ENCODE measurements at regions not wholly inside any gene's neighbourhood (a gene's known extent, or its start where the extent isn't known, plus 50 kb on each side); places are given as distances from the start of the nearest gene placed in this dataset.

DNA sequence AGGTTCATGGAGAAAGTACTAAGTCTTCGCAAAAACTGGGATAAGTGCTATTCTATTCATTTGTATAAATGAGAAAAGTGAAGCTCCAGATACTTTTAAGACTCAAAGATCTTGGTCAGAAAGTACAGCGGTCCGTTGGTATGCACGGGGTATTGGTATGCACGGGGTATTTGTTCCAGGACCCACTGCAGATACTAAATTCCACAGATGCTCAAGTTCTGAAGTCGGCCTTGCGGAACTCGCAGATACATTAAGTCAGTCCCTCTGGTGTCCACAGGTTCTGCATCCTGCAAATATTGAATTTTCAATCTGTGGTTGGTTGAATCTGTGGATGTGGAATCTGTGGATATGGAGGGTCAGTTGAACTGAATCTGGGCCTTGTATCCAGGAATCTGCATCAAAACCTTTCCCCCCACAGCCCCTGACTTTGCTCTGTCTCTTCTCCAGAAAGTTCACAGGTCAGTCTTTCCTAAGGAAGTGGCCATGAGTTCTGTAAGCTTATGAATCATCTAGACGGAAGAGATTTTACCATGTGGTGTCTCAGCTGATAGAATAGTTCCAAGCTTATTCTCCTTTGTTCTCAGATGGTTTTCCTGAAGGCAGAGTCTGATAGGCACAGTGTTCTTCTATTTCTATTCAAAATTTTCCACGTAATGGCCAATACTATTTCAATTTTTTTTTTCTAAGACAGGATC lies 274.7 kb downstream of the NEDD1 start:
- DNase-seq (ENCODE audit: low spot score): no peak

DNA sequence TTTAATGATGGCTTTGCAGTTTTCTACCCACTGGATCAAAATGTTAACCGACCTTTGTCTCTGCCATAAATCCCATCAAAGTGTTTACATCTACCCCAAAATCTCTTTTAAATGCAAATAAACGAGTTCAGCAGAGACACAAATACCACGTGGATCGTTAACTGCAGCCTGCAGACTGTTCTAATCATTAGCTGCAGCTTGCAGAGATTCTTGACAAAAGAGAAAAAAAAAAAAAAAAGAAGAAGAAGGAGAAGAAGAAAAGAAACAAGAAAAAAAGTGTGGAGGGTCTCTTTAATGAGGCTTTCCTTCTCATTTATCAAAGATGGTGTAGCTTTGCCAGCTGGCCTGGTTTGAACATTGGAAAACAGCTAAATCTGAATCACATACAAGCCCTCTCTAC lies 275.7 kb downstream of the NEDD1 start:
- no peak for DNase-seq (ENCODE audit: low spot score)

GRCh38 chr12:97184127-97184773 lies 277.2 kb downstream of the NEDD1 start:
- DNase-seq (ENCODE audit: low spot score): no peak

- no peak for DNase-seq (ENCODE audit: low spot score)
These were observed 277.0 kb upstream of the RMST start for GRCh38 chr12:97185567-97185966.

DNA sequence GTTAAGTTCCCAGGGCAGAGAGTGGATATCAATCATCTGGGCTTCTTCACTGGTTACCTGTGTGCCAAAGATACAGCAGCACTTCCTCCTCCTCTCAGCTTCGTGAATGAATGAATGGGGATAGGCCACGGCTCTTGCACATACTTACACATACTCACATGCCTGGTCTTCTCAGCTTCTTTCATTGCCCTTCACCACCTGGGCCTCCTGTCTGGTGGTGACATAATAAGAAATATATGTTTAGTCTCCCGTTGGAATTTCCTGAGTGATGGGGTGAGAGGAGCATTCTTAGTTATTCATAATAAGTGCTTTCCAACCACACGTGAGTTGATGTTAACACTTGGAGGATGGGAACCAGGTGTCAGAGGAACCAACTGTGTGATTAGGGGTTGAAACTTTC lies 268.1 kb upstream of the RMST start:
- DNase-seq (ENCODE audit: low spot score): no peak

DNA sequence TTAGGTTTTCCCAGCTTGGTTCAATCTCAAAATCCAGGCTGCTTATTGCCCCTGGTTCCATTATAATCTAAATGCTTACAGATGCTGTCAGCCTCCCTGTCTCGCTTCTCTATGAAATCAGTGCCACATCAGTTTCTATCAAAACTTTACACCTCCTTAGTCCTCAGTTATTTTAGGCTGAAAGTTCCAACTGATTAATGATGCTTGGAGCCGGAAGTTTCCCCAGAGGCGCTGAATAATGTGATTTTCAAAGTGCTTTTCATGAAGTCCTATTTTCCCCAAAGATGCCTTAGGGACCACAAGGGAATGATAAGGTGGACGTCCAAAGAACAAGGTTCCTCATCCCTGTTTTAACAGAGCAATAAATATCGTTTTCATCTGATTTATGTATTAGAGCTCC lies 262.4 kb upstream of the RMST start:
- no peak for DNase-seq (ENCODE audit: low spot score)

GRCh38 chr12:97203408-97203807 lies 259.2 kb upstream of the RMST start:
- no peak for DNase-seq (ENCODE audit: low spot score)

DNA sequence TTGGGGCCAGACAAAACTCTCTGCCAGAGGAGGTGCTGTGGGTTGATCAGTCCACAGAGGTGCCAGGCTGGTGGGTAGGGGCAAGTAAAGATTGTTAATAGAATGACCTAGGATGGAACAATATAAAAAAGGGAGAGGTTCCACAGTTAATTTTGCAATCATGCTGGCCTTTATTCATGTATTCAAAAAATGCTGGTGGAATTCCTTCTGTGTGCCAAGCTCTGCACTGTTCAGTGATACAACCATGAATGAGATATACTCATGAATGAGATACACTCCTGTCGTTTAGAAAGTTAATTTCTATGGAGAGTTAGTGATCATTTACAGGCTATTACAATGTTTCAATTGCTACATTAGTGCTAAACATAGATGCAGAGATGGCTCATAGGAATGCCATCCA lies 252.6 kb upstream of the RMST start:
- DNase-seq (ENCODE audit: low spot score): no peak

DNA sequence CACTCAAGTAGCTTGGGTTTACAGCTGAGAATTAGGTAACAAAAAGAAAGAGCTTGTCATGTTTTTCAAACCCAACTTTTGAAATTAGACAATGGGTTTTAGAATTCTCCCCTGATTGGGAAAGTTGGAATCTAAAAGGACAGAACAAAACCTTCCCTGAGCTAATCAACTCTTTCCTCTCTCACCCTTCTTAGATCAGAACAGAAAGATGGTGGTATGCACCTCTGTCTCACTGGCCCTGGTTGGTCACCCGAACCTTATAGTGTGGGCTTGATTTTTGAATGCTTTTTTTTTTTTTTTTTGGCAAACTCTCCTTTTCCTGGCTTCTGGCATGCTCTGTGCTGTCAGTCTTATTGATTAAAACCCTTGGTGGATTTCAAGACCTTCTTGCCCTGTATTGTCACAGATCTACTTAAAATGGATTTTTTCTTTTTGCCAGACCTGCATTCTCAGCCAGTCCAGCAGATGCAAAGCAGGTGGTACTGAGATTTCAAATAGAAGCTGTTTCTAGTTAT lies 251.1 kb upstream of the RMST start:
- DNase-seq (ENCODE audit: low spot score): no peak

DNA sequence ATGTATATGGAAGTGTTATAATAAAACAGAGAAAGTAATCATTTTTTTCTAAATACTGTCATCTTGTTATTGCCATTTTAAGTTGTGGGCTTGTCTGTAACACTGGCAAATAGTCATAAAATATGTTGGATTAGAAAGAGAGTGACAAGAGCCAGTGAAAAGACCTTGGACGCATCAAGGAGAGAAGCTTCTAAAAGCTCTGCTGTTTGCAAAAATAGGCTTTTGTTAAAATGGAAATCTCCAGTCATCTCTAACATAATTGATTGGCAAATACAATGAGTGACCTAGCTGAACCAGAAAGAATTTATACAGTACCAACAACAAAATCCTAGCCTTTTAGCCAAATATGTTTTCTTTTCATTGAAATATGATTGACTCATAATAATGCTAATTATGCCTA lies 245.8 kb upstream of the RMST start:
- no peak for DNase-seq (ENCODE audit: low spot score)

DNA sequence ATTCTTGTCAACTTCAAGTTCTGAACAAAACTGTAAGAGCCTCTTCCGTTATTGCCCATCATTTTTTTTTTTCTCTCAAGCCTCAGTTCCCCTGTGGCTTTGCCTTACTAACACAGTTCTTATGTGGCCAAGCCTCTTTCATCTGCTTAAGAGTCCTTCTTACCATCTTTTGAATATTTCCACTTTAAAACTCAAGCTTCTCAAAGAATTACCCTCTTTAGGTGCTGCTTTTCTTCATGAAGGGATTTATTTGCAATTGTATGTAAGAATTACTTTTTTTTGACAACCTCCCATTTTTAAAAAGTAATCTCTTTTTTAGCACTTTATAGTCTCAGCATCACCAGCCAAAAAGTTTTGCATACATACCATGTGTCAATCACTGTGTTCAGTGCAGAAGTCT lies 240.2 kb upstream of the RMST start:
- no peak for DNase-seq (ENCODE audit: low spot score)

DNA sequence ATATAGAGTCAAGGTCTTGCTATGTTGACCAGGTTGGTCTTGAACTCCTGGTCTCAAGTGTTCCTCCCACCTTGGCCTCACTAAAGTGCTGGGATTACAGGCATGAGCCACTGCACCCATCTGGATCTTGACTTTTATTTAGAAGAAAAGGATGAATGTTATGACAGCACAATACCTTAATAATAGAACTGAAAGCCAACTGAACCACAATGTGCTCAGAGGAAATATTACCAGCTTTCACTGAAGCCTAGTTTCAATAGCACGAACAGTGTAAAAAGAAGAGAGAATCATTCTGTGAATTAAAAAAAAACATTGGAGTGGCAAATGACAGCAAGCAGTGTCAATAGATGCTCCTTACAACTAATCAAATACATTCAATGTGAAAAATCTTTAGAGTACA lies 239.2 kb upstream of the RMST start:
- DNase-seq (ENCODE audit: low spot score): no peak

DNA sequence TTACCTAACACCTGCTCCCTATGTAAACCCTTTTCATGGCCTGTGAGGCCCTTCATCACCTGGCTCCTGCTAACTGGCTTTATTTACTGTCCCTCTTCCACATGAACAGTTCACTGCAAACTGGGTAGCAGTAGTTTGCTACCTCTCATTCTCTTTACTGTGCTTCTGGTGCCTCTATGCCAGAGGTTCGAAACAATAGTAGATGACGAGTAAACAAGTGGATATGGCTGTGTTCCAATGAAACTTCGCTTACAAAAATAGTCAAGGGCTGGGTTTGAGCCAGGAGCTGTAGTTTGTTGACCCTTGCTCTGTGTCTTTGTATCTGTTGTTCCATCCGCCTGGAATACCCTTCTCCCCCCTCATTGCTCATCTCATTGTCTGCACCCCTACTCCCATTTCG lies 233.6 kb upstream of the RMST start:
- no peak for DNase-seq (ENCODE audit: low spot score)

DNA sequence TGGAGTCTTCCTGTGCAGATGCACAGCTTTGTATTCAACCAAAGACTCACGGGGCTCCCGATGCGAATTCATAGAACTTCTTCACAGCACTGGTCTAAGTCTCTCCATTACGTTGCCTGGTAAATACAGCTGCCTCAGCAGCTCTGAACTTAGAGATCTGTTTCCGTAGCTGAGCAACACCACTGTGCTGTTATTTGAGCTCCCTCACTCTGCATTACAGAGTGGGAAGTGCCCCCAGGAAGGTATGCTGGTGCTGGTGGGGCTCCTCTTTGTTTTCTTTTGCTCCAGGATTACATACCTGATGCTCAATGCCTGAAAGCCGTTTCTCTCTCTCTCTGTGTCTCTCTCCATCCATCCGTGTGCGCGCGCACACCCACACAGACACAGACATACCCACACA lies 227.5 kb upstream of the RMST start:
- DNase-seq (ENCODE audit: low spot score): no peak

- no peak for DNase-seq (ENCODE audit: low spot score)
These were observed 216.2 kb upstream of the RMST start for GRCh38 chr12:97246368-97246767.

DNA sequence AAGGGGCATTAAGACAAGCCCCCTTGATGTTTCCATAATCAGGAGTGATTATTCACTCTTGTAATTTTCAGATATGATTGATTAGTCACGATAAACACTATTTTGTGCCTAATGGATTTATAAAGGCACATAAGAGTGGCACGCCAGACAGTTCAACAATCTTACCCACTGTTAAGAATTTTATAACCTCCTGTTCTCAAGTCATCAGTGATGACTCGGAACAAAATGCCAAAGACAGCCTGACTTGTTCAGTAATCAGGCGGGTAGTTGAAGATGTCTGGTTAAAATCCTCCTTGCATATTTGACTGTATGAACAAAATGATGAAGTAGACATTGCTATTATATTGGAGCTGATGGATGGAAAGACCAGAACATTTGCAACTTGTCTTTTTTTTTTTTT lies 212.1 kb upstream of the RMST start:
- DNase-seq (ENCODE audit: low spot score): no peak

DNA sequence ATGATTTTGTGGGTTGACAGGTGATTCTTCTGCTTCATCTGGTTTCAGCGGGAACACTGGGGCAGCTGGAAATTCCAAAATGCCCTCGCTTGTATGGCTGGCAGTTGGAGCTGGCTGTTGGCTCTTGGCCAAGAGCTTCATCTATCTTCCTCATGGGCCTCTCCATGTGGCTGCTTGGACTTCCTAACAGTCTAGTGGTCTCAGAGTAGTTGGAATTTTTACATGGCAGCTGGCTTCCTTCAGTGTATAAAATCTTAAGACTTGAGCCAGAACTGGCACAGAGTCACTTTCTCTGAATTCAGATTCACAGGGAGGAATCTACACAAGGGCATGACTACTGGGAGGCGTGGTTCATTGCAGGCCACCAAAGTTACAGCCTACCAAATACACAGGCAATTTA lies 204.9 kb upstream of the RMST start:
- DNase-seq (ENCODE audit: low spot score): no peak

GRCh38 chr12:97259098-97259497 lies 203.5 kb upstream of the RMST start:
- no peak for DNase-seq (ENCODE audit: low spot score)

DNA sequence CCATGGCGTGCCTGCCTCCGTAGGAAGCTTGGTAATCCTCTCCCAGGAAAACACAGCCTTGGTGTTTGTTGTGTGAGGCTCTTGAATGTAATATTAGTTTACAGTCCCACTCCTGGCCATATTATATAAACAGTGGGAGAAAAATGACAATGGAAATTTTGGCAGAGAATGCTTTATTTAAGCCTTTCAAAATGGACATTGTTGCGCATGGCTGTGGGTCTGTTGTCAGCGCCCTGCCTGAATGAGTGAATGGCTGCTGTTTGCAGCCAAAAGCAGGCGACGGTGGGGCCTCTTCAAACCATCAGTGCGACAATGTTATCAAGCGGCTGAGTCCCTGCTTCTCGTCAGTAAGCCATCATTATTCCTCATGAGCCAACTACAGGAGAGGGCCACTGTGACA lies 201.8 kb upstream of the RMST start:
- DNase-seq (ENCODE audit: low spot score): no peak

- DNase-seq (ENCODE audit: low spot score): no peak
These were observed 195.4 kb upstream of the RMST start for GRCh38 chr12:97267166-97267565.

DNA sequence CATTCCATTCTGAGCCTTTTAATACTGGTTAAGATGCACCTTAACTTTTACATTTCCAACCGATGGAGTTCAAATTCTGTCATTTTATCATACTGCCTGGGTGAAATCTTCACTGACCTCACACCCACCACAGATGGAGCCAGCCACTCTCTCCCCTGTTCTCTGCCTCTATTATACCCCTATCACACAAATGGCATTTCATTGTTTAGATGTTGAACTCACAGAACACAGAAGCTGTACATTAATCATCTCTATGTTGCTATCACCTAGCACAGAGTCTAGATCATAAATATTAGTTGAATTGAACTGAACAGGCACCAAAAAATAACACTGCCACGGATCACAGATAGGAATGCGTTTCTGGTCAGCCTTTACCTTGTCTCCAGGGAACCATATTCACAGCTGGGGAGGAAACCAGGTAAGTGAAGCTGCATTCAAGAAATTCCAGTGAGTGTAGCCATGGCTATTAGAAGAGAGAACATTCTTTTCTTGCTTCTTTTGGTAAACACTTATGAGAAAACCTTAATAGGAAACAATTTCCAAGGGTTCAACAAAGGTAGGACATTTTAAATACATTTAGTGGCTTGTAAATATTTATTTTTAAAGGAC lies 194.9 kb upstream of the RMST start:
- DNase-seq (ENCODE audit: low spot score): no peak

DNA sequence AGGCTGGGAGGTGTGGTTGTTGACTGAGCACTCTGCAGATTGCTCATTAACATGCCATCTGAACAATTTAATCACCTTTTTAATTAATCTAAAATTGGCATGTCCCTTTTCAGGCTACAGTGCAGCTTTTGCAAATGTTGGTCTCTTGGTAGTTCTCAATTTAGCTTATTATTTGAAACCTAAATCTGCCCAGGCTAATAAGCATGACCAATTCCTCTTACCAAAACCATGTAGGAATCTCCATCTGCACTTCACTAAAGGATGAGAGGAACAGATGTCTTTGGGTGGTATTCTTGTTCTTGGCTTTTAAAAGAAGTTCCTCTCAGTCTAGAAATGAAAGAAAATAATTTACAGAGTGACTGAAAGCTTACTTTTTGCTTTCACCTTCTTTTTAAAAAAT lies 190.1 kb upstream of the RMST start:
- DNase-seq (ENCODE audit: low spot score): no peak

GRCh38 chr12:97274386-97274785 lies 188.2 kb upstream of the RMST start:
- no peak for DNase-seq (ENCODE audit: low spot score)

GRCh38 chr12:97275256-97275655 lies 187.3 kb upstream of the RMST start:
- DNase-seq (ENCODE audit: low spot score): peak; percentile 94

Measured in ecto neural progenitor cell (in vitro differentiated cells).